Stimulated activated memory B cell treated with anti-CD40 and anti-IgM and Interleukin-4, amounts not matched to agents 10 μg/mL and 1 μg/mL and 100 μg/mL, for 72 hours (primary cell): ENCODE measurements at regions not wholly inside any gene's neighbourhood (a gene's known extent, or its start where the extent isn't known, plus 50 kb on each side); places are given as distances from the start of the nearest gene placed in this dataset.
"Not testable (repeated sequence)": the region's sequence is repeated elsewhere in the genome, so short reads cannot be mapped to it uniquely, and the experiment has no call there.

Experiments used
- ATAC-seq: fragments of 150-1000 bp; cut with Tn5 transposase; 2 replicates; pipeline ENCODE4 v1.10.0; 2021
- H3K27ac Mint-ChIP-seq: one replicate; pipeline ENCODE4 v1.8.0; 2022; ENCODE audit warnings: mild to moderate bottlenecking, mixed read lengths
- H3K27me3 Mint-ChIP-seq: one replicate; pipeline ENCODE4 v1.8.0; 2022; ENCODE audit warnings: mixed read lengths
- H3K36me3 Mint-ChIP-seq: one replicate; pipeline ENCODE4 v1.8.0; 2022; ENCODE audit warnings: mixed read lengths
- H3K4me1 Mint-ChIP-seq: one replicate; pipeline ENCODE4 v1.8.0; 2022; ENCODE audit warnings: mixed read lengths
- H3K4me3 Mint-ChIP-seq: one replicate; pipeline ENCODE4 v1.8.0; 2022; ENCODE audit warnings: mild to moderate bottlenecking, moderate library complexity, mixed read lengths
- H3K9me3 Mint-ChIP-seq: one replicate; pipeline ENCODE4 v1.8.0; 2022; ENCODE audit warnings: mixed read lengths

- ATAC-seq = no peak
- H3K27ac Mint-ChIP-seq = no peak overlapping the region
- H3K4me3 Mint-ChIP-seq = no peak overlapping the region
These were observed 66.0 kb downstream of the KBTBD8 start for GRCh38 chr3:67064105-67064504.

GRCh38 chr3:67067251-67067650 is 69.1 kb downstream of the KBTBD8 start:
- no peaks in the 10 kb centered on the region for H3K27me3 Mint-ChIP-seq
- H3K4me3 Mint-ChIP-seq = no peak overlapping the region
- ATAC-seq = no peak
- no peak overlapping the region for H3K27ac Mint-ChIP-seq
- H3K4me1 Mint-ChIP-seq = peaks cover 38% of the 10 kb centered on the region
- no peaks in the 10 kb centered on the region for H3K36me3 Mint-ChIP-seq
- peaks cover 2% of the 10 kb centered on the region for H3K9me3 Mint-ChIP-seq

More at GRCh38 chr3:67064105-67064504, 66.0 kb downstream of the KBTBD8 start:
- no peaks in the 10 kb centered on the region for H3K27me3 Mint-ChIP-seq
- H3K36me3 Mint-ChIP-seq = no peaks in the 10 kb centered on the region
- peaks cover 5% of the 10 kb centered on the region for H3K9me3 Mint-ChIP-seq
- H3K4me1 Mint-ChIP-seq = peaks cover 24% of the 10 kb centered on the region

- not testable (repeated sequence) for H3K9me3 Mint-ChIP-seq, H3K27ac Mint-ChIP-seq, ATAC-seq, H3K27me3 Mint-ChIP-seq, H3K4me3 Mint-ChIP-seq, H3K36me3 Mint-ChIP-seq
- H3K4me1 Mint-ChIP-seq = peaks cover 44% of the 10 kb centered on the region
These were observed 74.5 kb downstream of the KBTBD8 start for GRCh38 chr3:67072640-67073039.

GRCh38 chr3:67073812-67074211 is 75.7 kb downstream of the KBTBD8 start:
- no peak for ATAC-seq
- Mint-ChIP-seq H3K9me3 (no peaks in the 10 kb centered on the region), H3K4me1 (peaks cover 35% of the 10 kb centered on the region), H3K27me3 (no peaks in the 10 kb centered on the region), H3K4me3 (no peak overlapping the region), H3K36me3 (no peaks in the 10 kb centered on the region), H3K27ac (no peak overlapping the region)

- ATAC-seq = peak; percentile 56
- no peak overlapping the region for H3K4me3 Mint-ChIP-seq
- H3K27ac Mint-ChIP-seq = no peak overlapping the region
- H3K36me3 Mint-ChIP-seq = no peaks in the 10 kb centered on the region
- H3K4me1 Mint-ChIP-seq = peaks cover 27% of the 10 kb centered on the region
- H3K27me3 Mint-ChIP-seq = no peaks in the 10 kb centered on the region
- H3K9me3 Mint-ChIP-seq = no peaks in the 10 kb centered on the region
These were observed 77.2 kb downstream of the KBTBD8 start for GRCh38 chr3:67075295-67075694.

- H3K27me3 Mint-ChIP-seq = no peaks in the 10 kb centered on the region
- no peak overlapping the region for H3K4me3 Mint-ChIP-seq
- H3K36me3 Mint-ChIP-seq = no peaks in the 10 kb centered on the region
- peaks cover 20% of the 10 kb centered on the region for H3K4me1 Mint-ChIP-seq
- no peaks in the 10 kb centered on the region for H3K9me3 Mint-ChIP-seq
- no peak overlapping the region for H3K27ac Mint-ChIP-seq
- ATAC-seq = no peak
These were observed 78.5 kb downstream of the KBTBD8 start for GRCh38 chr3:67076607-67077006.

GRCh38 chr3:67077656-67078055 is 79.5 kb downstream of the KBTBD8 start:
- H3K4me1 Mint-ChIP-seq = peaks cover 20% of the 10 kb centered on the region
- no peak overlapping the region for H3K27ac Mint-ChIP-seq
- ATAC-seq = no peak
- peaks cover 3% of the 10 kb centered on the region for H3K9me3 Mint-ChIP-seq
- H3K36me3 Mint-ChIP-seq = no peaks in the 10 kb centered on the region
- H3K27me3 Mint-ChIP-seq = no peaks in the 10 kb centered on the region
- H3K4me3 Mint-ChIP-seq = no peak overlapping the region

- H3K27ac Mint-ChIP-seq = no peak overlapping the region
- peaks cover 11% of the 10 kb centered on the region for H3K4me1 Mint-ChIP-seq
- H3K27me3 Mint-ChIP-seq = no peaks in the 10 kb centered on the region
- H3K9me3 Mint-ChIP-seq = peaks cover 20% of the 10 kb centered on the region
- no peak overlapping the region for H3K4me3 Mint-ChIP-seq
- peaks cover 28% of the 10 kb centered on the region for H3K36me3 Mint-ChIP-seq
- no peak for ATAC-seq
These were observed 84.5 kb downstream of the KBTBD8 start for GRCh38 chr3:67082533-67083024.

GRCh38 chr3:67083277-67083676 is 85.2 kb downstream of the KBTBD8 start:
- ATAC-seq = peak; percentile 73
- H3K9me3 Mint-ChIP-seq = peaks cover 25% of the 10 kb centered on the region

GRCh38 chr3:67087788-67088187 is 89.7 kb downstream of the KBTBD8 start:
- H3K27ac Mint-ChIP-seq = no peak overlapping the region
- H3K9me3 Mint-ChIP-seq = peaks cover 22% of the 10 kb centered on the region
- no peak overlapping the region for H3K4me3 Mint-ChIP-seq
- H3K36me3 Mint-ChIP-seq = peaks cover 28% of the 10 kb centered on the region
- no peak for ATAC-seq
- peaks cover 11% of the 10 kb centered on the region for H3K4me1 Mint-ChIP-seq
- H3K27me3 Mint-ChIP-seq = no peaks in the 10 kb centered on the region

More at GRCh38 chr3:67083277-67083676, 85.2 kb downstream of the KBTBD8 start:
- Mint-ChIP-seq H3K27me3 (no peaks in the 10 kb centered on the region), H3K4me1 (peaks cover 11% of the 10 kb centered on the region), H3K36me3 (peaks cover 28% of the 10 kb centered on the region), H3K27ac (peak overlapping the region; percentile 65), H3K4me3 (peak overlapping the region; percentile 45)

GRCh38 chr3:67090474-67090873 is 92.4 kb downstream of the KBTBD8 start:
- no peak overlapping the region for H3K4me3 Mint-ChIP-seq
- H3K4me1 Mint-ChIP-seq = no peaks in the 10 kb centered on the region
- H3K27me3 Mint-ChIP-seq = no peaks in the 10 kb centered on the region
- H3K9me3 Mint-ChIP-seq = peaks cover 16% of the 10 kb centered on the region
- H3K36me3 Mint-ChIP-seq = peaks cover 16% of the 10 kb centered on the region
- no peak overlapping the region for H3K27ac Mint-ChIP-seq
- no peak for ATAC-seq

GRCh38 chr3:67093305-67093704 is 95.2 kb downstream of the KBTBD8 start:
- Mint-ChIP-seq H3K27ac (no peak overlapping the region), H3K27me3 (no peaks in the 10 kb centered on the region), H3K36me3 (no peaks in the 10 kb centered on the region), H3K4me1 (no peaks in the 10 kb centered on the region), H3K4me3 (no peak overlapping the region), H3K9me3 (no peaks in the 10 kb centered on the region)
- ATAC-seq = no peak

- ATAC-seq = no peak
- H3K27ac Mint-ChIP-seq = no peak overlapping the region
- no peaks in the 10 kb centered on the region for H3K9me3 Mint-ChIP-seq
- H3K27me3 Mint-ChIP-seq = no peaks in the 10 kb centered on the region
- H3K4me3 Mint-ChIP-seq = no peak overlapping the region
- no peaks in the 10 kb centered on the region for H3K36me3 Mint-ChIP-seq
- H3K4me1 Mint-ChIP-seq = no peaks in the 10 kb centered on the region
These were observed 96.1 kb downstream of the KBTBD8 start for GRCh38 chr3:67094167-67094566.

GRCh38 chr3:67094774-67095173 is 96.7 kb downstream of the KBTBD8 start:
- Mint-ChIP-seq H3K4me3 (no peak overlapping the region), H3K27ac (no peak overlapping the region)
- ATAC-seq = no peak

GRCh38 chr3:67104388-67104787 is 106.3 kb downstream of the KBTBD8 start:
- Mint-ChIP-seq H3K9me3 (peaks cover 6% of the 10 kb centered on the region), H3K4me3 (no peak overlapping the region), H3K36me3 (peaks cover 10% of the 10 kb centered on the region), H3K4me1 (no peaks in the 10 kb centered on the region), H3K27ac (no peak overlapping the region), H3K27me3 (no peaks in the 10 kb centered on the region)
- no peak for ATAC-seq

More at GRCh38 chr3:67094774-67095173, 96.7 kb downstream of the KBTBD8 start:
- Mint-ChIP-seq H3K36me3 (no peaks in the 10 kb centered on the region), H3K9me3 (no peaks in the 10 kb centered on the region), H3K27me3 (no peaks in the 10 kb centered on the region), H3K4me1 (no peaks in the 10 kb centered on the region)

GRCh38 chr3:67106874-67107273 is 108.8 kb downstream of the KBTBD8 start:
- no peak overlapping the region for H3K4me3 Mint-ChIP-seq
- no peaks in the 10 kb centered on the region for H3K4me1 Mint-ChIP-seq
- H3K27me3 Mint-ChIP-seq = no peaks in the 10 kb centered on the region
- H3K27ac Mint-ChIP-seq = no peak overlapping the region
- H3K36me3 Mint-ChIP-seq = peaks cover 10% of the 10 kb centered on the region
- peaks cover 6% of the 10 kb centered on the region for H3K9me3 Mint-ChIP-seq
- no peak for ATAC-seq
